H9 (cell line): ENCODE measurements at regions not wholly inside any gene's neighbourhood (a gene's known extent, or its start where the extent isn't known, plus 50 kb on each side); places are given as distances from the start of the nearest gene placed in this dataset.

Source experiments
- DNase-seq: peaks from one replicate; pipeline ENCODE4 v3.0.0-alpha.2; 2017
- H2AFZ ChIP-seq: one replicate; pipeline ENCODE4 v1.6.1; 2013; ENCODE audit warnings: mild to moderate bottlenecking, low read length, control low read depth, moderate library complexity
- H2AK5ac ChIP-seq: 2 replicates; pipeline ENCODE4 v1.6.1; 2013; ENCODE audit warnings: low read length, control low read depth, mixed read lengths; ENCODE audit not compliant: insufficient read length
- H2BK120ac ChIP-seq: one replicate; pipeline ENCODE4 v1.6.1; 2013; ENCODE audit warnings: low read depth, mild to moderate bottlenecking, low read length, control low read depth, inconsistent platforms; ENCODE audit not compliant: poor library complexity, severe bottlenecking
- H2BK12ac ChIP-seq: 2 replicates; pipeline ENCODE4 v1.6.1; 2013; ENCODE audit warnings: low read length, control low read depth, mixed read lengths, low read depth; ENCODE audit not compliant: insufficient read length
- H2BK15ac ChIP-seq: 2 replicates; pipeline ENCODE4 v1.6.1; 2013; ENCODE audit warnings: low read depth, low read length, control low read depth
- H2BK20ac ChIP-seq: one replicate; pipeline ENCODE4 v1.6.1; 2013; ENCODE audit warnings: low read depth, mild to moderate bottlenecking, low read length, control low read depth, inconsistent platforms; ENCODE audit not compliant: poor library complexity, severe bottlenecking
- H2BK5ac ChIP-seq: 2 replicates; pipeline ENCODE4 v1.6.1; 2013; ENCODE audit warnings: low read length, control low read depth, mixed read lengths; ENCODE audit not compliant: insufficient read length
- H3K14ac ChIP-seq: 2 replicates; pipeline ENCODE4 v1.6.1; 2013; ENCODE audit warnings: low read length, control low read depth; ENCODE audit not compliant: insufficient read depth
- H3K18ac ChIP-seq: 2 replicates; pipeline ENCODE4 v1.6.1; 2013; ENCODE audit warnings: low read depth, mild to moderate bottlenecking, mixed read lengths, low read length, control low read depth; ENCODE audit not compliant: insufficient read length
- H3K23ac ChIP-seq: 2 replicates; pipeline ENCODE4 v1.6.1; 2013; ENCODE audit warnings: low read length, control low read depth, mixed read lengths, low read depth; ENCODE audit not compliant: insufficient read length
- H3K23me2 ChIP-seq: 2 replicates; pipeline ENCODE4 v1.6.1; 2013; ENCODE audit warnings: low read depth, mild to moderate bottlenecking, mixed read lengths, low read length, control low read depth; ENCODE audit not compliant: insufficient read length, poor library complexity, severe bottlenecking
- H3K27ac ChIP-seq: 2 replicates; pipeline ENCODE4 v1.5.1; 2013; ENCODE audit warnings: low read length, control low read depth, mixed read lengths, low read depth; ENCODE audit not compliant: insufficient read length
- H3K27me3 ChIP-seq: 2 replicates; pipeline ENCODE4 v1.6.1; 2013; ENCODE audit warnings: low read length, control low read depth, inconsistent platforms; ENCODE audit not compliant: insufficient read depth
- H3K4ac ChIP-seq: 2 replicates; pipeline ENCODE4 v1.6.1; 2013; ENCODE audit warnings: low read depth, mild to moderate bottlenecking, control low read depth, inconsistent platforms, low read length, moderate library complexity
- H3K4me1 ChIP-seq: 2 replicates; pipeline ENCODE4 v1.6.1; 2013; ENCODE audit warnings: low read length, control low read depth, inconsistent platforms; ENCODE audit not compliant: insufficient read depth
- H3K4me2 ChIP-seq: 2 replicates; pipeline ENCODE4 v1.6.1; 2013; ENCODE audit warnings: low read length, control low read depth, mixed read lengths; ENCODE audit not compliant: insufficient read length, insufficient read depth
- H3K56ac ChIP-seq: 2 replicates; pipeline ENCODE4 v1.6.1; 2013; ENCODE audit warnings: low read depth, mild to moderate bottlenecking, mixed read lengths, low read length, control low read depth; ENCODE audit not compliant: insufficient read length
- H3K79me1 ChIP-seq: 2 replicates; pipeline ENCODE4 v1.6.1; 2013; ENCODE audit warnings: low read depth, mild to moderate bottlenecking, moderate library complexity, low read length, control low read depth, inconsistent platforms; ENCODE audit not compliant: insufficient read depth, poor library complexity, severe bottlenecking
- H3K79me2 ChIP-seq: 2 replicates; pipeline ENCODE4 v1.6.1; 2013; ENCODE audit warnings: low read length, control low read depth, inconsistent platforms; ENCODE audit not compliant: insufficient read depth
- H3K9ac ChIP-seq: 2 replicates; pipeline ENCODE4 v1.6.1; 2013; ENCODE audit warnings: low read length, control low read depth, mixed read lengths; ENCODE audit not compliant: insufficient read length; ENCODE audit errors: extremely low read depth
- H3K9me3 ChIP-seq: one replicate; pipeline ENCODE4 v1.6.1; 2013; ENCODE audit warnings: low read depth, low read length, inconsistent platforms; ENCODE audit not compliant: control insufficient read depth
- H3T11ph ChIP-seq: one replicate; pipeline ENCODE4 v1.6.1; 2013; ENCODE audit warnings: mild to moderate bottlenecking, low read length, control low read depth, inconsistent platforms
- H4K20me1 ChIP-seq: one replicate; pipeline ENCODE4 v1.6.1; 2013; ENCODE audit not compliant: control insufficient read depth, insufficient read length, insufficient read depth
- H4K5ac ChIP-seq: 2 replicates; pipeline ENCODE4 v1.6.1; 2013; ENCODE audit warnings: low read depth, mild to moderate bottlenecking, mixed read lengths, low read length, control low read depth; ENCODE audit not compliant: insufficient read length
- H4K8ac ChIP-seq: replicated peaks from 2 replicates; pipeline ENCODE4 v1.6.1; 2013; ENCODE audit warnings: low read length, control low read depth, mixed read lengths, low read depth; ENCODE audit not compliant: insufficient read length
- H4K91ac ChIP-seq: 2 replicates; pipeline ENCODE4 v1.6.1; 2013; ENCODE audit warnings: low read depth, mild to moderate bottlenecking, moderate library complexity, mixed read lengths, low read length, control low read depth; ENCODE audit not compliant: insufficient read length
- H3K27ac Mint-ChIP-seq, 3 experiments: 2 replicates in 2 of 3; 3 replicates in 1 of 3; pipeline ENCODE4 v1.8.0; 2020 to 2021; ENCODE audit warnings: mixed read lengths in 3 of 3, mild to moderate bottlenecking in 1 of 3, moderate library complexity in 1 of 3
- H3K27me3 Mint-ChIP-seq: 2 replicates; pipeline ENCODE4 v1.8.0; 2021; ENCODE audit warnings: low read depth, mild to moderate bottlenecking, moderate library complexity, mixed read lengths
- H3K36me3 Mint-ChIP-seq, 3 experiments: 2 replicates in 2 of 3; 3 replicates in 1 of 3; pipeline ENCODE4 v1.8.0; 2020 to 2021; ENCODE audit warnings: low read depth in 3 of 3, mixed read lengths in 3 of 3; ENCODE audit not compliant: insufficient read depth in 1 of 3
- H3K4me1 Mint-ChIP-seq, 2 experiments: 2 replicates each; pipeline ENCODE4 v1.8.0; 2020; ENCODE audit warnings: mixed read lengths in 2 of 2
- H3K4me3 Mint-ChIP-seq, 2 experiments: 2 replicates in 1 of 2; 3 replicates in 1 of 2; pipeline ENCODE4 v1.8.0; 2020 to 2021; ENCODE audit warnings: mild to moderate bottlenecking in 2 of 2, mixed read lengths in 2 of 2, moderate library complexity in 1 of 2
- H3K9me3 Mint-ChIP-seq, 2 experiments: 2 replicates in 1 of 2; 3 replicates in 1 of 2; pipeline ENCODE4 v1.8.0; 2020; ENCODE audit warnings: mild to moderate bottlenecking in 2 of 2, mixed read lengths in 2 of 2, moderate library complexity in 1 of 2
- CTCF ChIP-seq: fragments of 200-600 bp; sonication (generic); conservative IDR thresholded peaks from 3 replicates; pipeline ENCODE4 v1.8.0; 2021; ENCODE audit warnings: antibody characterized with exemption, mild to moderate bottlenecking
- WGBS: extraction: QIAGEN DNeasy Blood & Tissue Kit; methylation state at CpG from one replicate; pipeline ENCODE4 v1.1.7; 2013; ENCODE audit warnings: missing lambda C conversion rate, low lambda C conversion rate, mixed read lengths; ENCODE audit not compliant: insufficient read length; ENCODE audit errors: extremely low coverage; 5-methylcytosine and 5-hydroxymethylcytosine counted together

- H2BK15ac ChIP-seq = no peak overlapping the region
- H3K79me2 ChIP-seq = no peaks in the 10 kb centered on the region
- Mint-ChIP-seq H3K36me3 (no peaks in the 10 kb centered on the region), H3K4me1 (peaks cover 1 to 2% of the 10 kb centered on the region in 2 experiments; a peak in 2 of 4 replicates), H3K27me3 (no peaks in the 10 kb centered on the region), H3K4me3 (no peak overlapping the region), H3K27ac (no peak overlapping the region), H3K9me3 (no peaks in the 10 kb centered on the region)
- no peak overlapping the region for H4K8ac ChIP-seq
- H2BK120ac ChIP-seq = no peak overlapping the region
- H2BK5ac ChIP-seq = no peak overlapping the region
- DNase-seq = no peak
- TF ChIP-seq CTCF = no peak
- H2BK20ac ChIP-seq = no peak overlapping the region
- H3K9me3 ChIP-seq = no peaks in the 10 kb centered on the region
- no peaks in the 10 kb centered on the region for H3K4me1 ChIP-seq
- no peaks in the 10 kb centered on the region for H3K27me3 ChIP-seq
- no peak overlapping the region for H3K27ac ChIP-seq
- no peak overlapping the region for H3K23ac ChIP-seq
- H3K14ac ChIP-seq = no peak overlapping the region
- no peak overlapping the region for H2BK12ac ChIP-seq
- no peak overlapping the region for H2AFZ ChIP-seq
- no peak overlapping the region for H3K9ac ChIP-seq
- no peaks in the 10 kb centered on the region for H3K79me1 ChIP-seq
- H3K23me2 ChIP-seq = no peaks in the 10 kb centered on the region
- H3K18ac ChIP-seq = no peak overlapping the region
- no peak overlapping the region for H4K5ac ChIP-seq
- H4K20me1 ChIP-seq = no peaks in the 10 kb centered on the region
- no peak overlapping the region for H3K4ac ChIP-seq
- H2AK5ac ChIP-seq = no peak overlapping the region
- no peak overlapping the region for H3T11ph ChIP-seq
- no peak overlapping the region for H3K4me2 ChIP-seq
- WGBS = no CpG with 5 or more reads among the region's 5 CpGs
- H3K56ac ChIP-seq = no peak overlapping the region
- no peak overlapping the region for H4K91ac ChIP-seq
Observed at GRCh38 chr13:105426441-105426840, 1109.0 kb downstream of the EFNB2 start.
